NB4 (cell line): ENCODE measurements at regions not wholly inside any gene's neighbourhood (a gene's known extent, or its start where the extent isn't known, plus 50 kb on each side); places are given as distances from the start of the nearest gene placed in this dataset.

Experiments used
- DNase-seq: peaks from one replicate; pipeline ENCODE4 v3.0.0; 2010; ENCODE audit warnings: low read depth
- H3K4me3 ChIP-seq: one replicate; pipeline ENCODE4 v1.5.1; 2011; ENCODE audit warnings: mild to moderate bottlenecking, low read depth, low read length, moderate library complexity
- CTCF ChIP-seq: IDR thresholded peaks from one replicate; pipeline ENCODE4 v1.5.1; 2012; ENCODE audit warnings: low read depth, low read length
- MYC ChIP-seq: IDR thresholded peaks from 2 replicates; pipeline ENCODE4 v1.6.1; 2011; ENCODE audit warnings: low read depth, low read length
- POLR2A ChIP-seq: IDR thresholded peaks from 2 replicates; pipeline ENCODE4 v1.6.1; 2011; ENCODE audit warnings: mild to moderate bottlenecking; ENCODE audit not compliant: insufficient read length; ENCODE audit errors: extremely low read depth
- TF ChIP-seq, protein P1 (sequence below): IDR thresholded peaks from 2 replicates; pipeline ENCODE4 v1.6.1; 2011; ENCODE audit warnings: low read depth, low read length

DNA sequence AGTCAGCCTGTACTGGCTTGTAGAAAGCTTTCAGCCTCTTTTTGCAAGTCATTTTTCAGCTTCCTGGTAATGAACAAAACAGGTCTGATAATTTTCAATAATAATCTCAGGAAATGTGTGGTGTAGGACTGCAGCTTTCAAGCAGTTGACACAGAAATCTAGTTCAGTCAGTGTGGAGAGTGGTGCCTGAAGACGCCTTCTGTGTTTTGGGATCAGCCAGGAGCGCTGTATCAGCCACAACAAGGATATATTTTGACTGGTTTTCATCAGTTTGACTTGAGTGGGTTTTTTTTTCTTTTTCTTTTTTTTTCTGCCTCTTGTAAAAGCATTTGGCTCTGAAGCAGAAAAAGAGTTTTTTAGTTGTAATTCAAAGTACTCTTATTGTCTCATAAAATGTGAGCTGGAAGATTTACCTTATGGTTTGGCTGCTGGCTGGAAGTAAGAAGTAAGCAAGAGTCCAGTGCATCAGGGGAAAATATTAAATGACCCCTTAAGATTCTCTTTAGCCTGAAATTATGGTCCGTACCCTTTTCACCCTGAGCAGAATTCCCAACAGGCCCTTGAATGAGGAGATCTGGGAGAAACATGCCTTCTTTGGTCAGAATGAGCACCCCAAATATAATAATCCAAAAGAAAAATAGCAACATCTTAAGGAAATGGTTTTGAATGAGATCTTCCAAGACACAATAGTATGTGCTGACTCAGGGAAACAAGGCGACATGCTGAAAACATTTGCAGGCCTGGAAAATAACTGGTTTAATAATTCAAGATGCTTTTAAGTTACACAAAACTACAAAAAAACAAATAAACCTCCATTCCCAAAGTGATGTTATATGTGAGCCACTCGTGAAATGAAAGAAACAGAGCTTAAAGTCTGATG is 332.7 kb upstream of the ADAMTS9 start:
- TF ChIP-seq MYC (no peak), POLR2A (no peak), CTCF (no peak)
- TF ChIP-seq, protein P1, sequence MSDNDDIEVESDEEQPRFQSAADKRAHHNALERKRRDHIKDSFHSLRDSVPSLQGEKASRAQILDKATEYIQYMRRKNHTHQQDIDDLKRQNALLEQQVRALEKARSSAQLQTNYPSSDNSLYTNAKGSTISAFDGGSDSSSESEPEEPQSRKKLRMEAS: no peak
- H3K4me3 ChIP-seq: no peak overlapping the region
- DNase-seq: no peak

- DNase-seq: no peak
- no peak overlapping the region for H3K4me3 ChIP-seq
- no peak for TF ChIP-seq POLR2A
- no peak for TF ChIP-seq CTCF
These were observed 331.7 kb upstream of the ADAMTS9 start for GRCh38 chr3:65019443-65020055.

GRCh38 chr3:65018801-65019200 is 331.0 kb upstream of the ADAMTS9 start:
- DNase-seq: no peak
- H3K4me3 ChIP-seq: no peak overlapping the region
- TF ChIP-seq MYC (no peak), POLR2A (no peak), CTCF (no peak)
- TF ChIP-seq, protein P1: no peak

- no peak overlapping the region for H3K4me3 ChIP-seq
- no peak for DNase-seq
- TF ChIP-seq POLR2A: no peak
- TF ChIP-seq, protein P1: no peak
- no peak for TF ChIP-seq CTCF
- no peak for TF ChIP-seq MYC
These were observed 329.6 kb upstream of the ADAMTS9 start for GRCh38 chr3:65017359-65017758.

GRCh38 chr3:65015711-65016110 is 327.9 kb upstream of the ADAMTS9 start:
- H3K4me3 ChIP-seq: no peak overlapping the region
- TF ChIP-seq, protein P1: no peak
- TF ChIP-seq POLR2A (no peak), CTCF (no peak), MYC (no peak)
- DNase-seq: no peak
